Gastrocnemius medialis (tissue), 4 donors: ENCODE measurements at regions not wholly inside any gene's neighbourhood (a gene's known extent, or its start where the extent isn't known, plus 50 kb on each side); places are given as distances from the start of the nearest gene placed in this dataset.

Experiments used
- ATAC-seq, 2 donors: fragments of 150-250 bp; one replicate each; pipeline ENCODE4 v1.9.1; 2016
- DNase-seq, 2 donors: peaks; one replicate each; pipeline ENCODE4 v3.0.0-alpha.2; 2019
- H3K27ac ChIP-seq, 4 donors: fragments of 200-600 bp; sonication (generic); 1 replicate in 1 of 4; 2 replicates in 3 of 4; pipeline ENCODE4 v1.5.1; 2016 to 2018; ENCODE audit warnings: mild to moderate bottlenecking in 2 of 4, moderate library complexity in 1 of 4
- H3K27me3 ChIP-seq, 3 donors: fragments of 200-600 bp; sonication (generic) in 2 of 3; 1 replicate in 1 of 3; 2 replicates in 2 of 3; pipeline versions ENCODE4 v1.5.1 to v1.6.0; 2016 to 2019; ENCODE audit warnings: mild to moderate bottlenecking in 1 of 3, moderate library complexity in 1 of 3
- H3K36me3 ChIP-seq, 2 donors: fragments of 200-600 bp; sonication (generic) in 1 of 2; one replicate each; pipeline ENCODE4 v1.5.1; 2017 to 2018
- H3K4me1 ChIP-seq, 2 donors: fragments of 200-600 bp; sonication (generic) in 1 of 2; one replicate each; pipeline ENCODE4 v1.5.1; 2016 to 2017; ENCODE audit warnings: mild to moderate bottlenecking in 2 of 2
- H3K4me3 ChIP-seq, 4 donors: fragments of 200-600 bp; sonication (generic) in 3 of 4; 1 replicate in 1 of 4; 2 replicates in 3 of 4; pipeline ENCODE4 v1.5.1; 2016 to 2019; ENCODE audit warnings: mild to moderate bottlenecking in 2 of 4
- H3K9me3 ChIP-seq, 3 donors: fragments of 200-600 bp; sonication (generic) in 2 of 3; 1 replicate in 1 of 3; 2 replicates in 2 of 3; pipeline ENCODE4 v1.5.1; 2016 to 2019
- CTCF ChIP-seq, 5 experiments: fragments of 450-650 bp in 3 of 5; fragments of 200-600 bp in 2 of 5; sonication (generic) in 2 of 5; IDR thresholded peaks in 4 of 5; conservative IDR thresholded peaks in 1 of 5; 1 replicate in 4 of 5; 2 replicates in 1 of 5; pipeline ENCODE4 v1.5.1; 2016 to 2019; ENCODE audit warnings: antibody characterized with exemption in 5 of 5, mild to moderate bottlenecking in 3 of 5, moderate library complexity in 3 of 5
- POLR2A ChIP-seq, 2 donors: fragments of 450-650 bp; IDR thresholded peaks; one replicate each; pipeline ENCODE4 v1.6.1; 2017; ENCODE audit warnings: antibody characterized with exemption in 2 of 2, mild to moderate bottlenecking in 2 of 2, moderate library complexity in 2 of 2
- in situ Hi-C, 4 donors: fragments of 200-750 bp; cut with MboI; loops; one replicate each; pipeline versions ENCODE4 v1.15.0 to v1.8.0; 2017; ENCODE audit warnings: low sequenced_read_pairs in 4 of 4
- intact Hi-C: fragments of 100-400 bp; cut with DNase I; formaldehyde crosslinking; loops from one replicate; pipeline ENCODE4 v1.15.1; 2023; ENCODE audit warnings: low total_unique reads

GRCh38 chr4:22897520-22898108 lies 204.9 kb downstream of the GBA3 start:
- Histone ChIP-seq H3K4me1 (no peaks in the 10 kb centered on the region), H3K36me3 (no peaks in the 10 kb centered on the region), H3K4me3 (no peak overlapping the region), H3K27ac (no peak overlapping the region), H3K27me3 (no peaks in the 10 kb centered on the region), H3K9me3 (no peaks in the 10 kb centered on the region)
- in situ Hi-C loops (no loop called here), intact Hi-C loops (no loop called here)
- no peak for ATAC-seq
- TF ChIP-seq CTCF (IDR thresholded peaks at IDR 0.05 in 4 of 5, conservative IDR thresholded peaks at IDR 0.05 in 1 of 5) (peak; percentile 24 to 63 (median 26)), POLR2A (IDR thresholded peaks at IDR 0.05) (no peak)
- no peak for DNase-seq

GRCh38 chr4:22895482-22895881 lies 202.7 kb downstream of the GBA3 start:
- intact Hi-C loops (no loop called here), in situ Hi-C loops (no loop called here)
- H3K4me3 ChIP-seq = no peak overlapping the region
- H3K27me3 ChIP-seq = no peaks in the 10 kb centered on the region
- no peak overlapping the region for H3K27ac ChIP-seq
- ATAC-seq (no peak), DNase-seq (no peak)
- H3K4me1 ChIP-seq = no peaks in the 10 kb centered on the region
- TF ChIP-seq POLR2A (IDR thresholded peaks at IDR 0.05) = no peak
- TF ChIP-seq CTCF (IDR thresholded peaks at IDR 0.05 in 4 of 5, conservative IDR thresholded peaks at IDR 0.05 in 1 of 5) = no peak
- no peaks in the 10 kb centered on the region for H3K9me3 ChIP-seq
- H3K36me3 ChIP-seq = no peaks in the 10 kb centered on the region

GRCh38 chr4:22884157-22884556 lies 191.4 kb downstream of the GBA3 start:
- Histone ChIP-seq H3K4me3 (no peak overlapping the region), H3K27ac (no peak overlapping the region), H3K27me3 (no peaks in the 10 kb centered on the region), H3K9me3 (no peaks in the 10 kb centered on the region), H3K36me3 (no peaks in the 10 kb centered on the region), H3K4me1 (no peaks in the 10 kb centered on the region)
- DNase-seq (no peak), ATAC-seq (no peak)
- no peak for TF ChIP-seq CTCF (IDR thresholded peaks at IDR 0.05 in 4 of 5, conservative IDR thresholded peaks at IDR 0.05 in 1 of 5)
- intact Hi-C loops (no loop called here), in situ Hi-C loops (no loop called here)

GRCh38 chr4:22881411-22881810 lies 188.7 kb downstream of the GBA3 start:
- in situ Hi-C loops = no loop called here

More at GRCh38 chr4:22881411-22881810, 188.7 kb downstream of the GBA3 start:
- DNase-seq (no peak), ATAC-seq (no peak)
- Histone ChIP-seq H3K36me3 (no peaks in the 10 kb centered on the region), H3K4me1 (no peaks in the 10 kb centered on the region), H3K9me3 (no peaks in the 10 kb centered on the region), H3K4me3 (no peak overlapping the region), H3K27me3 (no peaks in the 10 kb centered on the region), H3K27ac (no peak overlapping the region)
- TF ChIP-seq CTCF (IDR thresholded peaks at IDR 0.05 in 4 of 5, conservative IDR thresholded peaks at IDR 0.05 in 1 of 5) = no peak
- TF ChIP-seq POLR2A (IDR thresholded peaks at IDR 0.05) = no peak
- intact Hi-C loops = no loop called here
